ENCODE measurements at regions not wholly inside any gene's neighbourhood (a gene's known extent, or its start where the extent isn't known, plus 50 kb on each side); places are given as distances from the start of the nearest gene placed in this dataset.
"Not testable (repeated sequence)": the region's sequence is repeated elsewhere in the genome, so short reads cannot be mapped to it uniquely, and the experiment has no call there.

GRCh38 chr2:11900891-11901290 lies 154.5 kb downstream of the LPIN1 start:
- H3K27me3 ChIP-seq (ENCODE audit: control insufficient read depth in 3 of 3, insufficient read depth in 3 of 3, low read length in 3 of 3); H3K9me3 ChIP-seq (ENCODE audit: control insufficient read depth in 3 of 3, low read length in 3 of 3): not testable (repeated sequence)

GRCh38 chr2:11901351-11902069 lies 155.1 kb downstream of the LPIN1 start:
- no peak overlapping the region for H3K4me3 ChIP-seq (ENCODE audit: low read length in 3 of 3)
- H3K27ac ChIP-seq (ENCODE audit: low read depth, low read length), result no peak overlapping the region
- peaks cover 0 to 2% (median 0%) of the 10 kb centered on the region in 3 donors for H3K4me1 ChIP-seq (ENCODE audit: control insufficient read depth in 3 of 3, insufficient read depth in 3 of 3, low read length in 3 of 3)
- no peaks in the 10 kb centered on the region for H3K9me3 ChIP-seq (ENCODE audit: control insufficient read depth in 3 of 3, low read length in 3 of 3)
- no peak overlapping the region for H3K9ac ChIP-seq (ENCODE audit: low read depth in 1 of 3, low read length in 3 of 3)
- no peaks in the 10 kb centered on the region for H3K36me3 ChIP-seq (ENCODE audit: control insufficient read depth in 3 of 3, insufficient read depth in 3 of 3, low read length in 3 of 3)
- no peaks in the 10 kb centered on the region for H3K27me3 ChIP-seq (ENCODE audit: control insufficient read depth in 3 of 3, insufficient read depth in 3 of 3, low read length in 3 of 3)

More at GRCh38 chr2:11900891-11901290, 154.5 kb downstream of the LPIN1 start:
- not testable (repeated sequence) for H3K4me3 ChIP-seq (ENCODE audit: low read length in 3 of 3); H3K27ac ChIP-seq (ENCODE audit: low read depth, low read length); H3K9ac ChIP-seq (ENCODE audit: low read depth in 1 of 3, low read length in 3 of 3); H3K4me1 ChIP-seq (ENCODE audit: control insufficient read depth in 3 of 3, insufficient read depth in 3 of 3, low read length in 3 of 3); H3K36me3 ChIP-seq (ENCODE audit: control insufficient read depth in 3 of 3, insufficient read depth in 3 of 3, low read length in 3 of 3)

GRCh38 chr2:11903085-11903606 lies 156.7 kb downstream of the LPIN1 start:
- no peaks in the 10 kb centered on the region for H3K36me3 ChIP-seq (ENCODE audit: control insufficient read depth in 3 of 3, insufficient read depth in 3 of 3, low read length in 3 of 3)
- H3K27me3 ChIP-seq (ENCODE audit: control insufficient read depth in 3 of 3, insufficient read depth in 3 of 3, low read length in 3 of 3), result no peaks in the 10 kb centered on the region
- no peak overlapping the region for H3K27ac ChIP-seq (ENCODE audit: low read depth, low read length)
- peaks cover 0 to 2% (median 0%) of the 10 kb centered on the region in 3 donors for H3K4me1 ChIP-seq (ENCODE audit: control insufficient read depth in 3 of 3, insufficient read depth in 3 of 3, low read length in 3 of 3)
- H3K9me3 ChIP-seq (ENCODE audit: control insufficient read depth in 3 of 3, low read length in 3 of 3), result peaks cover 0 to 6% (median 0%) of the 10 kb centered on the region in 3 donors
- no peak overlapping the region for H3K4me3 ChIP-seq (ENCODE audit: low read length in 3 of 3)
- H3K9ac ChIP-seq (ENCODE audit: low read depth in 1 of 3, low read length in 3 of 3), result no peak overlapping the region

DNA sequence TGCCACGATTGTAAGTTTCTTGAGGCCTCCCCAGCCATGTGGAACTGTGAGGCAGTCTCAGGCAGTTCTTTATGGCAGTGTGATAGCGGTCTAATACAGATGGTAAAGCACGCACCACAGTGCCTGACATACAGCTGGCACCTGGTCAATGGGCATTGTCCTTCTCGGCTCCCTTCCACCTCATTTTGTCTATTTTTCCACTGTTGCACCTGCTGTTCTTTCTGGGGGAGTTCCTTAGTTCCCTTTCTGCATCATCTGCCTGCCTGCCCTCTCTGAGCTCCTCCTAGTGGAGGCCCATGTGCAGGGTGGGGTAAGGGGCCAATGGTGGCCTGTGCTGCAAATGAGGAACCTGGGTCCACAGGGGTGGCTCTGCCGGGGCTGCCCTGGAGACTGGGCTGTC lies 157.6 kb downstream of the LPIN1 start:
- Histone ChIP-seq H3K36me3 (ENCODE audit: control insufficient read depth in 3 of 3, insufficient read depth in 3 of 3, low read length in 3 of 3) (no peaks in the 10 kb centered on the region), H3K4me1 (ENCODE audit: control insufficient read depth in 3 of 3, insufficient read depth in 3 of 3, low read length in 3 of 3) (peaks cover 0 to 2% (median 0%) of the 10 kb centered on the region in 3 donors), H3K27me3 (ENCODE audit: control insufficient read depth in 3 of 3, insufficient read depth in 3 of 3, low read length in 3 of 3) (no peaks in the 10 kb centered on the region), H3K4me3 (ENCODE audit: low read length in 3 of 3) (no peak overlapping the region), H3K9me3 (ENCODE audit: control insufficient read depth in 3 of 3, low read length in 3 of 3) (peaks cover 0 to 6% (median 0%) of the 10 kb centered on the region in 3 donors), H3K27ac (ENCODE audit: low read depth, low read length) (no peak overlapping the region), H3K9ac (ENCODE audit: low read depth in 1 of 3, low read length in 3 of 3) (no peak overlapping the region)

- Histone ChIP-seq H3K9ac (ENCODE audit: low read depth in 1 of 3, low read length in 3 of 3) (no peak overlapping the region), H3K27me3 (ENCODE audit: control insufficient read depth in 3 of 3, insufficient read depth in 3 of 3, low read length in 3 of 3) (no peaks in the 10 kb centered on the region), H3K27ac (ENCODE audit: low read depth, low read length) (no peak overlapping the region), H3K36me3 (ENCODE audit: control insufficient read depth in 3 of 3, insufficient read depth in 3 of 3, low read length in 3 of 3) (no peaks in the 10 kb centered on the region), H3K9me3 (ENCODE audit: control insufficient read depth in 3 of 3, low read length in 3 of 3) (peaks cover 0 to 6% (median 0%) of the 10 kb centered on the region in 3 donors), H3K4me3 (ENCODE audit: low read length in 3 of 3) (no peak overlapping the region), H3K4me1 (ENCODE audit: control insufficient read depth in 3 of 3, insufficient read depth in 3 of 3, low read length in 3 of 3) (peaks cover 0 to under 1% (median 0%) of the 10 kb centered on the region in 3 donors)
These were observed 158.5 kb downstream of the LPIN1 start for GRCh38 chr2:11904941-11905340.

DNA sequence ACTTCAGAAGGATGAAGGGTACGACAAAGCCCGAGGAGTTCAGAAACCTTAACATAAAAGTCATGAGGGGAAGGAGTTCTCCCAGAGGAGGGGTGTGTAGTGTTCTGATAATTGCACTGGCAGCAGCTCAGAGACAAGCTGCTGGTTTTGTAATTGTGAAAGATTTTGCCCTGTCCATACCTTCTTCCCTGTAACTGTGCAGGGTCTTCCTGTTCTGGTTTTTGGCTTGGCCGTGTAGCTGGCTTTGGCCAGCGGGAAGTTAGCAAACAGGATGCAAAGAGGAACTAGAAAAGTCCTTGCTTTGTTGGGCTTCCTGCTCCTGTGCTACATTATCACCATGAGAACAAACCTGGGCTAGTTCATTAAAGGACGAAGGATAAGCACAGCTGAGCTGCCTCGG lies 160.8 kb downstream of the LPIN1 start:
- Histone ChIP-seq H3K4me3 (ENCODE audit: low read length in 3 of 3) (no peak overlapping the region), H3K9ac (ENCODE audit: low read depth in 1 of 3, low read length in 3 of 3) (no peak overlapping the region), H3K27me3 (ENCODE audit: control insufficient read depth in 3 of 3, insufficient read depth in 3 of 3, low read length in 3 of 3) (no peaks in the 10 kb centered on the region), H3K4me1 (ENCODE audit: control insufficient read depth in 3 of 3, insufficient read depth in 3 of 3, low read length in 3 of 3) (no peaks in the 10 kb centered on the region), H3K36me3 (ENCODE audit: control insufficient read depth in 3 of 3, insufficient read depth in 3 of 3, low read length in 3 of 3) (no peaks in the 10 kb centered on the region), H3K27ac (ENCODE audit: low read depth, low read length) (no peak overlapping the region), H3K9me3 (ENCODE audit: control insufficient read depth in 3 of 3, low read length in 3 of 3) (peaks cover 0 to 6% (median 0%) of the 10 kb centered on the region in 3 donors)

DNA sequence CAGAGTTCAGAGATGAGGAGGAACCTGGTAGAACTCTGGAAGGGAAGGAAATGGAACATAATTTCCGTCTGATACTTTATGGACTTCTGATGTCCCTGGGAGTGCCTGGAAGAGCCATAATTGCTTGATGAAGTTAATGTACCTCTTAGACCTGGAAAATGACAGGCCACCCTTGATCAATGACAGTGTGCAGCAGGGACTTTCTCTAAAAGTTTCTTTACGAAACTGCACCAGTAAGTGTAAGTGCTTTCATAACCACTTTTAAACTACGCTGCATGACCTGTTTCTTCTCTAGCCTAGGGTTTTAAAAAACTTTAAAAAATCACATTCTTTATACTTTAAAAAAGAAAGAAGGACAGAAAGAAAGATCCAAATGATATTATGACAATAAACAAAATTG lies 164.5 kb downstream of the LPIN1 start:
- Histone ChIP-seq H3K4me1 (ENCODE audit: control insufficient read depth in 3 of 3, insufficient read depth in 3 of 3, low read length in 3 of 3) (no peaks in the 10 kb centered on the region), H3K4me3 (ENCODE audit: low read length in 3 of 3) (no peak overlapping the region), H3K9me3 (ENCODE audit: control insufficient read depth in 3 of 3, low read length in 3 of 3) (peaks cover 0 to 6% (median 3%) of the 10 kb centered on the region in 3 donors), H3K27ac (ENCODE audit: low read depth, low read length) (no peak overlapping the region), H3K9ac (ENCODE audit: low read depth in 1 of 3, low read length in 3 of 3) (no peak overlapping the region), H3K27me3 (ENCODE audit: control insufficient read depth in 3 of 3, insufficient read depth in 3 of 3, low read length in 3 of 3) (no peaks in the 10 kb centered on the region), H3K36me3 (ENCODE audit: control insufficient read depth in 3 of 3, insufficient read depth in 3 of 3, low read length in 3 of 3) (no peaks in the 10 kb centered on the region)

GRCh38 chr2:11912980-11913379 lies 166.5 kb downstream of the LPIN1 start:
- H3K27ac ChIP-seq (ENCODE audit: low read depth, low read length), result no peak overlapping the region
- H3K9me3 ChIP-seq (ENCODE audit: control insufficient read depth in 3 of 3, low read length in 3 of 3), result peaks cover 0 to 3% (median 0%) of the 10 kb centered on the region in 3 donors
- no peaks in the 10 kb centered on the region for H3K27me3 ChIP-seq (ENCODE audit: control insufficient read depth in 3 of 3, insufficient read depth in 3 of 3, low read length in 3 of 3)
- no peak overlapping the region for H3K4me3 ChIP-seq (ENCODE audit: low read length in 3 of 3)
- no peak overlapping the region for H3K9ac ChIP-seq (ENCODE audit: low read depth in 1 of 3, low read length in 3 of 3)
- no peaks in the 10 kb centered on the region for H3K4me1 ChIP-seq (ENCODE audit: control insufficient read depth in 3 of 3, insufficient read depth in 3 of 3, low read length in 3 of 3)
- no peaks in the 10 kb centered on the region for H3K36me3 ChIP-seq (ENCODE audit: control insufficient read depth in 3 of 3, insufficient read depth in 3 of 3, low read length in 3 of 3)

GRCh38 chr2:11914455-11914854 lies 168.0 kb downstream of the LPIN1 start:
- Histone ChIP-seq H3K9ac (ENCODE audit: low read depth in 1 of 3, low read length in 3 of 3) (no peak overlapping the region), H3K9me3 (ENCODE audit: control insufficient read depth in 3 of 3, low read length in 3 of 3) (peaks cover 0 to 3% (median 0%) of the 10 kb centered on the region in 3 donors), H3K27ac (ENCODE audit: low read depth, low read length) (no peak overlapping the region), H3K27me3 (ENCODE audit: control insufficient read depth in 3 of 3, insufficient read depth in 3 of 3, low read length in 3 of 3) (no peaks in the 10 kb centered on the region), H3K36me3 (ENCODE audit: control insufficient read depth in 3 of 3, insufficient read depth in 3 of 3, low read length in 3 of 3) (no peaks in the 10 kb centered on the region), H3K4me3 (ENCODE audit: low read length in 3 of 3) (no peak overlapping the region), H3K4me1 (ENCODE audit: control insufficient read depth in 3 of 3, insufficient read depth in 3 of 3, low read length in 3 of 3) (no peaks in the 10 kb centered on the region)

DNA sequence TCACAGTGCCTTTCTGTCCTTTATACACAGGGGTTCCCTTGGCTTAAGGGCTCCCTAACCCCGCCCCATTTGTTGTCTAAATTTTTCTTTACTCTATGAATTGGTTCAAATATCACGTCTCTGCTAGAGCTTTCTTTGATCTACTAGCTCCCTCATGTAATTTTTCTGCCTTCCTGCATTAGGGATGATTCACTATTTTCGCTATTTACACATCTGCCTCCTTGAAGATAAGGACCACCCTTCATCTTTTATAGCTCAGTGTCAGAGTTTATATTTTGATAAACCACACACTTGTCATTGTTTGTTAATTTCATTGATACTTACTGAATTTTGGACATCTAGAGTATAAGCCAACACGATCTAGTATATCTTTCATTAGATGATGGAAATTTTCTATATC lies 169.2 kb downstream of the LPIN1 start:
- no peaks in the 10 kb centered on the region for H3K36me3 ChIP-seq (ENCODE audit: control insufficient read depth in 3 of 3, insufficient read depth in 3 of 3, low read length in 3 of 3)
- H3K27me3 ChIP-seq (ENCODE audit: control insufficient read depth in 3 of 3, insufficient read depth in 3 of 3, low read length in 3 of 3), result peaks cover 0 to 2% (median 0%) of the 10 kb centered on the region in 3 donors
- H3K27ac ChIP-seq (ENCODE audit: low read depth, low read length), result no peak overlapping the region
- no peak overlapping the region for H3K4me3 ChIP-seq (ENCODE audit: low read length in 3 of 3)
- no peak overlapping the region for H3K9ac ChIP-seq (ENCODE audit: low read depth in 1 of 3, low read length in 3 of 3)
- H3K4me1 ChIP-seq (ENCODE audit: control insufficient read depth in 3 of 3, insufficient read depth in 3 of 3, low read length in 3 of 3), result no peaks in the 10 kb centered on the region
- peaks cover 0 to 3% (median 0%) of the 10 kb centered on the region in 3 donors for H3K9me3 ChIP-seq (ENCODE audit: control insufficient read depth in 3 of 3, low read length in 3 of 3)

Data from skeletal muscle tissue (tissue), 3 donors.